ENCODE measurements at regions not wholly inside any gene's neighbourhood (a gene's known extent, or its start where the extent isn't known, plus 50 kb on each side); places are given as distances from the start of the nearest gene placed in this dataset.

- in situ Hi-C loops (cut with MboI; ENCODE audit: low sequenced_read_pairs) = no loop called here
- H4K91ac ChIP-seq (ENCODE audit: insufficient read depth, low read depth, low read length) = no peak overlapping the region
- no peak overlapping the region for H3K9ac ChIP-seq (ENCODE audit: low read depth, low read length)
- dilution Hi-C loops (cut with HindIII; ENCODE audit: low sequenced_read_pairs, unreplicated experiment) = no loop called here
- intact Hi-C loops (cut with micrococcal nuclease) = no loop called here
- H3K27ac ChIP-seq (ENCODE audit: insufficient read depth, low read length) = no peak overlapping the region
- no peak overlapping the region for H3K14ac ChIP-seq (replicated peaks; ENCODE audit: low read depth, low read length)
- H3K36me3 ChIP-seq (ENCODE audit: control insufficient read depth, insufficient read depth, low read length) = no peaks in the 10 kb centered on the region
- no peak overlapping the region for H2BK20ac ChIP-seq (ENCODE audit: low read depth, low read length)
- H2BK5ac ChIP-seq (ENCODE audit: low read depth, low read length, poor library complexity, severe bottlenecking) = no peak overlapping the region
- H3K9me3 ChIP-seq (ENCODE audit: control insufficient read depth, insufficient read depth, low read length) = no peaks in the 10 kb centered on the region
- no peaks in the 10 kb centered on the region for H3K79me1 ChIP-seq (ENCODE audit: low read depth in 1 of 2, low read length in 2 of 2)
- no peaks in the 10 kb centered on the region for H3K27me3 ChIP-seq (ENCODE audit: control insufficient read depth, insufficient read depth, low read length)
- ATAC-seq (ENCODE audit: low read depth) (no peak), DNase-seq (no peak)
- H2BK15ac ChIP-seq (ENCODE audit: low read depth, low read length) = no peak overlapping the region
- no peak overlapping the region for H2AK5ac ChIP-seq (ENCODE audit: low read depth, low read length)
- TF ChIP-seq RFX5 (IDR thresholded peaks at IDR 0.05; ENCODE audit: low read depth, low read length) (no peak), RCOR1 (IDR thresholded peaks at IDR 0.05; ENCODE audit: insufficient replicate concordance, low read length) (no peak), NFE2L2 (IDR thresholded peaks at IDR 0.05; ENCODE audit: low read depth, low read length) (no peak), MAFK (IDR thresholded peaks at IDR 0.05; ENCODE audit: low read depth, low read length) (no peak)
- WGBS, 2 experiments (ENCODE audit: extremely low coverage in 2 of 2, insufficient read length in 1 of 2) = no CpG with 5 or more reads among the region's 3 CpGs
- H3K4me2 ChIP-seq (ENCODE audit: low read depth, low read length) = no peak overlapping the region
- ChIA-PET POLR2A (ENCODE audit: unreplicated experiment) (no interaction called here), CTCF (no interaction called here)
- H3K56ac ChIP-seq (ENCODE audit: extremely low read depth, insufficient read depth, low read length) = no peak overlapping the region
- no TSS peak for BruUV-seq (replicated peaks)
- no peak overlapping the region for H4K5ac ChIP-seq (ENCODE audit: low read depth, low read length)
- no peaks in the 10 kb centered on the region for H3K9me1 ChIP-seq (ENCODE audit: insufficient read depth, low read length)
- no peak overlapping the region for H2AFZ ChIP-seq (replicated peaks; ENCODE audit: low read length, poor library complexity)
- H2AK9ac ChIP-seq (replicated peaks; ENCODE audit: low read depth, low read length, poor library complexity) = no peak overlapping the region
- no peaks in the 10 kb centered on the region for H4K20me1 ChIP-seq (ENCODE audit: insufficient read depth, low read length)
- H3K4me1 ChIP-seq (ENCODE audit: control insufficient read depth, insufficient read depth, low read length) = no peaks in the 10 kb centered on the region
- no peak overlapping the region for H3K23ac ChIP-seq (ENCODE audit: low read depth, low read length)
- no peak overlapping the region for H4K8ac ChIP-seq (ENCODE audit: low read depth in 2 of 2, low read length in 2 of 2)
- no peak overlapping the region for H3K18ac ChIP-seq (ENCODE audit: low read depth, low read length)
- H3K4ac ChIP-seq (ENCODE audit: low read depth, low read length) = no peak overlapping the region
- H3K4me3 ChIP-seq (ENCODE audit: insufficient read depth, low read depth, low read length) = no peak overlapping the region
- no peak overlapping the region for H2BK120ac ChIP-seq (ENCODE audit: low read depth, low read length)
These were observed 96.1 kb downstream of the EPDR1 start for GRCh38 chr7:38016567-38016966.

All from IMR-90 (cell line).